DOHH2 (cell line): ENCODE measurements at regions not wholly inside any gene's neighbourhood (a gene's known extent, or its start where the extent isn't known, plus 50 kb on each side); places are given as distances from the start of the nearest gene placed in this dataset.

Experiments
- CTCF ChIP-seq: fragments of 200-600 bp; sonication (generic); IDR thresholded peaks from one replicate; pipeline ENCODE4 v1.5.1; 2014; ENCODE audit warnings: antibody characterized with exemption, mild to moderate bottlenecking, low read depth, low read length; ENCODE audit not compliant: poor library complexity, severe bottlenecking
- EZH2phosphoT487 ChIP-seq: fragments of 200-600 bp; sonication (generic); IDR thresholded peaks from 2 replicates; pipeline ENCODE4 v1.6.1; 2017; ENCODE audit warnings: borderline replicate concordance, mild to moderate bottlenecking, antibody characterized with exemption, low read length, moderate library complexity, mixed read lengths

- TF ChIP-seq CTCF (no peak), EZH2phosphoT487 (no peak)
These were observed 422.0 kb downstream of the HINT1 start for GRCh38 chr5:130743092-130743491.
